ENCODE measurements at regions not wholly inside any gene's neighbourhood (a gene's known extent, or its start where the extent isn't known, plus 50 kb on each side); places are given as distances from the start of the nearest gene placed in this dataset.

GRCh38 chr6:134725590-134725989 lies 224.3 kb downstream of the ALDH8A1 start:
- TF ChIP-seq POLR2AphosphoS5 (IDR thresholded peaks at IDR 0.05) = no peak
- no peak for TF ChIP-seq POLR2A (IDR thresholded peaks at IDR 0.05; ENCODE audit: low read depth)
- TF ChIP-seq CTCF (IDR thresholded peaks at IDR 0.05) = no peak
- TF ChIP-seq EP300 (IDR thresholded peaks at IDR 0.05) = no peak
- H3K4me1 ChIP-seq = peaks cover 24 to 50% (median 40%) of the 10 kb centered on the region in 4 donors
- no peaks in the 10 kb centered on the region for H3K27me3 ChIP-seq
- DNase-seq (ENCODE audit: extremely low spot score) = no peak
- H3K4me3 ChIP-seq = no peak overlapping the region
- H3K27ac ChIP-seq (replicated peaks in 1 of 4) = no peak overlapping the region
- H3K36me3 ChIP-seq = no peaks in the 10 kb centered on the region
- intact Hi-C loops (cut with DNase I) = no loop called here
- whole genome bisulfite sequencing = 94% methylated on average over 1 of the region's 1 CpG
- no peaks in the 10 kb centered on the region for H3K9me3 ChIP-seq

- no peak for DNase-seq (ENCODE audit: extremely low spot score)
- TF ChIP-seq EP300 (IDR thresholded peaks at IDR 0.05) (no peak), CTCF (IDR thresholded peaks at IDR 0.05) (no peak), POLR2A (IDR thresholded peaks at IDR 0.05; ENCODE audit: low read depth) (no peak), POLR2AphosphoS5 (IDR thresholded peaks at IDR 0.05) (no peak)
- no peak overlapping the region for H3K4me3 ChIP-seq
- H3K27ac ChIP-seq (replicated peaks in 1 of 4) = no peak overlapping the region
- WGBS = 20% methylated on average over 8 of the region's 8 CpGs
- H3K36me3 ChIP-seq = no peaks in the 10 kb centered on the region
- H3K9me3 ChIP-seq = no peaks in the 10 kb centered on the region
- H3K27me3 ChIP-seq = no peaks in the 10 kb centered on the region
- peaks cover 31 to 57% (median 47%) of the 10 kb centered on the region in 4 donors for H3K4me1 ChIP-seq
- intact Hi-C loops (cut with DNase I) = no loop called here
Observed at GRCh38 chr6:134724771-134725340, 225.0 kb downstream of the ALDH8A1 start.

- peaks cover 39 to 69% (median 55%) of the 10 kb centered on the region in 4 donors for H3K4me1 ChIP-seq
- H3K27me3 ChIP-seq = no peaks in the 10 kb centered on the region
- no peak overlapping the region for H3K27ac ChIP-seq (replicated peaks in 1 of 4)
- H3K9me3 ChIP-seq = no peaks in the 10 kb centered on the region
- TF ChIP-seq CTCF (IDR thresholded peaks at IDR 0.05) (no peak), EP300 (IDR thresholded peaks at IDR 0.05) (no peak), POLR2A (IDR thresholded peaks at IDR 0.05; ENCODE audit: low read depth) (no peak), POLR2AphosphoS5 (IDR thresholded peaks at IDR 0.05) (no peak)
- no peak overlapping the region for H3K4me3 ChIP-seq
- no peaks in the 10 kb centered on the region for H3K36me3 ChIP-seq
- intact Hi-C loops (cut with DNase I) = no loop called here
- 80% methylated on average over 3 of the region's 3 CpGs for WGBS
- DNase-seq (ENCODE audit: extremely low spot score) = no peak
Observed at GRCh38 chr6:134723081-134723871, 226.6 kb downstream of the ALDH8A1 start.

GRCh38 chr6:134722200-134722870 lies 227.6 kb downstream of the ALDH8A1 start:
- no peak overlapping the region for H3K4me3 ChIP-seq
- H3K4me1 ChIP-seq = peaks cover 39 to 69% (median 55%) of the 10 kb centered on the region in 4 donors
- no peaks in the 10 kb centered on the region for H3K36me3 ChIP-seq
- H3K27me3 ChIP-seq = no peaks in the 10 kb centered on the region
- 69% methylated on average over 5 of the region's 5 CpGs for WGBS
- no peak for DNase-seq (ENCODE audit: extremely low spot score)
- H3K27ac ChIP-seq (replicated peaks in 1 of 4) = no peak overlapping the region
- H3K9me3 ChIP-seq = no peaks in the 10 kb centered on the region
- intact Hi-C loops (cut with DNase I) = no loop called here
- TF ChIP-seq EP300 (IDR thresholded peaks at IDR 0.05) = no peak
- no peak for TF ChIP-seq CTCF (IDR thresholded peaks at IDR 0.05)
- no peak for TF ChIP-seq POLR2A (IDR thresholded peaks at IDR 0.05; ENCODE audit: low read depth)
- TF ChIP-seq POLR2AphosphoS5 (IDR thresholded peaks at IDR 0.05) = no peak

Measured in esophagus muscularis mucosa (tissue), 4 donors.